Ammon's horn (tissue), 1 donor: ENCODE measurements at regions not wholly inside any gene's neighbourhood (a gene's known extent, or its start where the extent isn't known, plus 50 kb on each side); places are given as distances from the start of the nearest gene placed in this dataset.
"Not testable (repeated sequence)": the region's sequence is repeated elsewhere in the genome, so short reads cannot be mapped to it uniquely, and the experiment has no call there.

ENCODE experiments used
- DNase-seq: peaks from one replicate; pipeline ENCODE4 v3.0.0-alpha.2; 2016; ENCODE audit warnings: low spot score

DNA sequence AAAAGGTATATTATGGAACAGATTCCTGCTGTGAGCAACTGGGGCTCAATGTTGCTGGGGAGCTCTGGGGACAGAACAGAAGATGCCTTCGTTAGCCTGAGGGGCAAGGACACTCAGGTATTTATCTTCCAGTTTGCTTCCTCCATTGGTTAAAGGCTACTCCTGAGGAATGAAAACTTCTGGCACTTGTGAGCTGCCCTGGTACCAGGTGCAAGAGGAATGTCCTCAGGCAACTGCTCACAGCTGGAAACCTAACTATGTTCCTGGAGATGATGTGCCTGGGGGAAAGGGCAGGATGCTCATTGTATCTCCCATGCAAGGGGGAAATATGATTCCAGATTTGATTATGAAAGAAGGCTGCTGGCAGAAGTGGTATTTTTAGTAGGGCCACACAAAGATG lies 54.0 kb upstream of the BBX start:
- no peak for DNase-seq

DNA sequence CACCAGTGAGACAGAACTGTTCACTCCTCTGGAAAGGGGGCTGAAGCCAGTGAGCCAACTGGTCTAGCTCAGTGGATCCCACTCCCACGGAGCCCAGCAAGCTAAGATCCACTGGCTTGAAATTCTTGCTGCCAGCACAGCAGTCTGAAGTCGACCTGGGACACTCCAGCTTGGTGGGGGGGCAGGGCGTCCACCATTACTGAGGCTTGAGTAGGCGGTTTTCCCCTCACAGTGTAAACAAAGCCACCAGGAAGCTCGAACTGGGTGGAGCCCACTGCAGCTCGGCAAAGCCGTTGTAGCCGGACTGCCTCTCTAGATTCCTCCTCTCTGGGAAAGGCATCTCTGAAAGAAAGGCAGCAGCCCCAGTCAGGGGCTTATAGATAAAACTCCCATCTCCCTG lies 52.3 kb upstream of the BBX start:
- DNase-seq = not testable (repeated sequence)
